Smooth muscle cell (in vitro differentiated cells): ENCODE measurements at regions not wholly inside any gene's neighbourhood (a gene's known extent, or its start where the extent isn't known, plus 50 kb on each side); places are given as distances from the start of the nearest gene placed in this dataset.

Experiments used
- DNase-seq: peaks from one replicate; lab custom pipeline; 2025; ENCODE audit not compliant: unreplicated experiment; lab: John Stamatoyannopoulos, UW
- H2AFZ ChIP-seq: fragments of 200-600 bp; sonication (generic); 2 replicates; pipeline ENCODE4 v1.6.0; 2016; ENCODE audit warnings: antibody characterized with exemption, low read depth, mild to moderate bottlenecking
- H3F3A ChIP-seq: fragments of 200-600 bp; sonication (generic); 2 replicates; pipeline ENCODE4 v1.6.0; 2017; ENCODE audit warnings: antibody characterized with exemption, low read depth
- H3K27ac ChIP-seq: fragments of 200-600 bp; sonication (generic); 2 replicates; pipeline ENCODE4 v1.5.1; 2016; ENCODE audit warnings: low read depth, mild to moderate bottlenecking
- H3K27me3 ChIP-seq: fragments of 200-600 bp; sonication (generic); 2 replicates; pipeline ENCODE4 v1.6.1; 2016; ENCODE audit warnings: low read depth, mild to moderate bottlenecking
- H3K36me3 ChIP-seq: fragments of 200-600 bp; sonication (generic); 2 replicates; pipeline ENCODE4 v1.5.1; 2016; ENCODE audit warnings: low read depth
- H3K4me1 ChIP-seq: fragments of 200-600 bp; sonication (generic); 2 replicates; pipeline ENCODE4 v1.5.1; 2016; ENCODE audit warnings: low read depth
- H3K4me2 ChIP-seq: fragments of 200-600 bp; sonication (generic); 2 replicates; pipeline ENCODE4 v1.6.0; 2016; ENCODE audit warnings: mild to moderate bottlenecking
- H3K4me3 ChIP-seq: fragments of 200-600 bp; sonication (generic); 2 replicates; pipeline ENCODE4 v1.5.1; 2016; ENCODE audit warnings: mild to moderate bottlenecking
- H3K79me2 ChIP-seq: fragments of 200-600 bp; sonication (generic); 2 replicates; pipeline ENCODE4 v1.6.0; 2016; ENCODE audit warnings: low read depth, mild to moderate bottlenecking
- H3K9ac ChIP-seq: fragments of 200-600 bp; sonication (generic); 2 replicates; pipeline ENCODE4 v1.6.0; 2016; ENCODE audit warnings: low read depth
- H3K9me3 ChIP-seq: fragments of 200-600 bp; sonication (generic); replicated peaks from 2 replicates; pipeline ENCODE4 v1.5.1; 2016; ENCODE audit warnings: low read depth
- H4K20me1 ChIP-seq: fragments of 200-600 bp; sonication (generic); 2 replicates; pipeline ENCODE4 v1.6.0; 2016; ENCODE audit warnings: low read depth
- WGBS: methylation state at CpG from one replicate; pipeline ENCODE4 v1.1.7; 2016; ENCODE audit warnings: low lambda C conversion rate; 5-methylcytosine and 5-hydroxymethylcytosine counted together
- TF ChIP-seq, protein P1 (sequence below): fragments of 200-600 bp; sonication (generic); IDR thresholded peaks from 2 replicates; pipeline ENCODE4 v1.5.1; 2017; ENCODE audit warnings: borderline replicate concordance, mild to moderate bottlenecking, antibody characterized with exemption; ENCODE audit not compliant: insufficient read depth, poor library complexity, severe bottlenecking

DNA sequence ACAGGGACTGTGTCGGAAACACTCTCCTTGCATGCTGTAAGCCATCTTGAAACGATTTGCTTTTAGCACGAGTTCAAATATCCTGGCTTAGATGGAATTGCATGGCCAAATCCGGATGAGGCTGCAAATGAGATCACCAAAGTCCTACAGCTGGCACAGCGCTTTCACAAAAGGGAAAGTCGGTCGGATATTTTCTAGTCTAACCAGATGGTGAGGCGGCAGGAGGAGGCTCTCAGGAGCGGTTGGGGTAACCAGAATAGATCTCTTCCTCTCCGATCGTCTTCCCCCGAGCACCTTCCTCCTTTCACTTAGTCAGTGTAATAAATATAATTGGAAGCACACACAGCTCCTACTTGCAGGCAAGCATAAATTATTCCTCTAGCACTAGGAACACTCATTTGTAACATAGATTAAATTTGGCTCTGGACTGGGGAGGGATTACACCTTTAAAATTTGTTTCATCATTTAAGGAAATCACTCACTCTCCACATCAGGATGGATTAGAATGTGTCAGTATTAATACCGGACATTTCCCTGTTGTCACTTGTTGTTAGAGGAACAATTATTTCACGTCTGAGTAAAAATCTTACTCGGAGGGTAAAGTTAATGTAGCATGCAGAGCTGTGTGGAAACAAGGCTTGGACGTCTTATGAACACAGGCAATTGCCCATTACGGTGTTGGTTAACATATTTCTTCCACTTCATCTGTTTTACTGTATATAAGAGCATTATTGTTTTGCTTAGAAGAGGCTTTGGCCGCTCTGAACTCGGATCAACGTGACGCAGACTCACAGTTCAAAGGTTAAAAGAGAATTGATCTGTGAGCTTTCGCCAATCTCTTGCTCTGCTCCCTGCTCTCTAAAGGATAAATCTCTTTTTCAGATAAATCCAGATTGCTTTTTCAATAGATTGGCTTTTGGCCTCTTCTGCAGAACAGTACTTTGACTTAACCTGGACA, 857.9 kb downstream of the TYW1 start:
- no peak overlapping the region for H3K9ac ChIP-seq
- H4K20me1 ChIP-seq: no peaks in the 10 kb centered on the region
- H3K4me3 ChIP-seq: no peak overlapping the region
- H3K79me2 ChIP-seq: no peaks in the 10 kb centered on the region
- H3K36me3 ChIP-seq: no peaks in the 10 kb centered on the region
- H3K27me3 ChIP-seq: peaks cover 5% of the 10 kb centered on the region
- DNase-seq: no peak
- no peaks in the 10 kb centered on the region for H3K9me3 ChIP-seq
- 84% methylated on average over 22 of the region's 22 CpGs for WGBS
- H2AFZ ChIP-seq: no peak overlapping the region
- no peak overlapping the region for H3K4me2 ChIP-seq
- H3K27ac ChIP-seq: no peak overlapping the region
- TF ChIP-seq, protein P1, sequence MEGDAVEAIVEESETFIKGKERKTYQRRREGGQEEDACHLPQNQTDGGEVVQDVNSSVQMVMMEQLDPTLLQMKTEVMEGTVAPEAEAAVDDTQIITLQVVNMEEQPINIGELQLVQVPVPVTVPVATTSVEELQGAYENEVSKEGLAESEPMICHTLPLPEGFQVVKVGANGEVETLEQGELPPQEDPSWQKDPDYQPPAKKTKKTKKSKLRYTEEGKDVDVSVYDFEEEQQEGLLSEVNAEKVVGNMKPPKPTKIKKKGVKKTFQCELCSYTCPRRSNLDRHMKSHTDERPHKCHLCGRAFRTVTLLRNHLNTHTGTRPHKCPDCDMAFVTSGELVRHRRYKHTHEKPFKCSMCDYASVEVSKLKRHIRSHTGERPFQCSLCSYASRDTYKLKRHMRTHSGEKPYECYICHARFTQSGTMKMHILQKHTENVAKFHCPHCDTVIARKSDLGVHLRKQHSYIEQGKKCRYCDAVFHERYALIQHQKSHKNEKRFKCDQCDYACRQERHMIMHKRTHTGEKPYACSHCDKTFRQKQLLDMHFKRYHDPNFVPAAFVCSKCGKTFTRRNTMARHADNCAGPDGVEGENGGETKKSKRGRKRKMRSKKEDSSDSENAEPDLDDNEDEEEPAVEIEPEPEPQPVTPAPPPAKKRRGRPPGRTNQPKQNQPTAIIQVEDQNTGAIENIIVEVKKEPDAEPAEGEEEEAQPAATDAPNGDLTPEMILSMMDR: no peak
- H3F3A ChIP-seq: no peaks in the 10 kb centered on the region
- H3K4me1 ChIP-seq: no peaks in the 10 kb centered on the region

DNA sequence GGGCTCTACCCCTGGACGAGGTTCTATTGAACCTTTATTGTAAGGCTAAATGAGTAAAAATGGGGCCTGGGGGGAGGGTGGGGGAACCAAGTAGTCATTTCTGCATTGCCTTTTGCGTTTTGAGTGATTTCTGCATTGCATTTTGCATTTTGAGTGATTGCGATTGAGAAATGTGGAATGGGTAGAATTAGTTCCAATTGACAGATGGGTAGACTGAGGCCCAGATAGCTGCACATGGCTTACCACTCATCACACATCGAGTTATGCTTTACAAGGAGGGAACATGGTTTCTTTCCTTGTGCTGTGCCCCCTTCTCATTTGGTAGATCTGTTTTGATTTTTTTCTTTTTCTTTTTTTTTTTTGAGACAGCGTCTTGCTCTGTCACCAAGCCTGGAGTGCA, 858.7 kb downstream of the TYW1 start:
- Histone ChIP-seq H3F3A (no peaks in the 10 kb centered on the region), H3K4me2 (no peak overlapping the region), H4K20me1 (no peaks in the 10 kb centered on the region), H3K9ac (no peak overlapping the region), H3K4me3 (no peak overlapping the region), H3K79me2 (no peaks in the 10 kb centered on the region), H3K27ac (no peak overlapping the region), H3K4me1 (no peaks in the 10 kb centered on the region), H3K27me3 (peaks cover 5% of the 10 kb centered on the region), H2AFZ (no peak overlapping the region), H3K9me3 (no peaks in the 10 kb centered on the region), H3K36me3 (no peaks in the 10 kb centered on the region)
- no peak for DNase-seq
- TF ChIP-seq, protein P1: no peak
- 75% methylated on average over 5 of the region's 5 CpGs for WGBS

DNA sequence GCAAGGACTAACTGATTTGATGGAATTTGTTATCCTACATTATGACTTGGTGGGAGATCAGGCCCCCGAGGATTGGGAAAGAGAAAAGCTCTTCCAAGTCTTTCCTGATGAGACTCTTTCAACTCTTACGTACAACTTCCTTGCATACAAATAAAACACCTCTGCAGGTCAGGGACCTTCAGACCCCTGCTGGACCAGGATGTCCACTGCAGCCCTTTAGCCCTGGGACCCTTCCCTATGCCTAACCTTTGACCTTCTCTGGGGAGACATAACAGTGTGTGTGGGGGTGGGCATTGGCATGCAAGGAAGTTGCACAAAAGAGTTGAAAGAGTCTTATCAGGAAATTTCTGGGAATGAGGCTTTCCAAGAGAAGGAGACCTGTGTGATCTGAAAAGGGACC, 859.4 kb downstream of the TYW1 start:
- no peaks in the 10 kb centered on the region for H3K79me2 ChIP-seq

More for the DNA sequence above, 859.4 kb downstream of the TYW1 start:
- Histone ChIP-seq H3K27me3 (peaks cover 5% of the 10 kb centered on the region), H4K20me1 (no peaks in the 10 kb centered on the region), H3K4me3 (no peak overlapping the region), H3F3A (no peaks in the 10 kb centered on the region), H3K4me1 (no peaks in the 10 kb centered on the region), H2AFZ (no peak overlapping the region), H3K27ac (no peak overlapping the region), H3K4me2 (no peak overlapping the region), H3K9me3 (no peaks in the 10 kb centered on the region), H3K9ac (no peak overlapping the region), H3K36me3 (no peaks in the 10 kb centered on the region)
- no peak for DNase-seq
- 96% methylated on average over 2 of the region's 2 CpGs for WGBS
- TF ChIP-seq, protein P1: no peak
